Breast epithelium (tissue), 3 donors: ENCODE measurements at regions not wholly inside any gene's neighbourhood (a gene's known extent, or its start where the extent isn't known, plus 50 kb on each side); places are given as distances from the start of the nearest gene placed in this dataset.

Experiments
- CTCF ChIP-seq, 3 donors: fragments of 450-650 bp; IDR thresholded peaks; one replicate each; pipeline ENCODE4 v1.5.1; 2016 to 2017; ENCODE audit warnings: antibody characterized with exemption in 3 of 3, mild to moderate bottlenecking in 3 of 3, moderate library complexity in 3 of 3
- POLR2AphosphoS5 ChIP-seq, 3 donors: sonication (generic); formaldehyde crosslinking; IDR thresholded peaks; one replicate each; pipeline ENCODE4 v1.6.1; 2017; ENCODE audit warnings: antibody characterized with exemption in 3 of 3

GRCh38 chr20:11717562-11717961, 200.1 kb upstream of the BTBD3 start:
- TF ChIP-seq POLR2AphosphoS5 (IDR thresholded peaks at IDR 0.05) (no peak), CTCF (IDR thresholded peaks at IDR 0.05) (no peak)
